ENCODE measurements at regions not wholly inside any gene's neighbourhood (a gene's known extent, or its start where the extent isn't known, plus 50 kb on each side); places are given as distances from the start of the nearest gene placed in this dataset.

GRCh38 chr10:71156436-71156835 lies 55.9 kb upstream of the UNC5B start:
- Histone ChIP-seq H3K9me3 (ENCODE audit: control insufficient read depth in 1 of 2, insufficient read depth in 1 of 2, low read depth in 1 of 2, low read length in 2 of 2) (no peaks in the 10 kb centered on the region), H3K27ac (ENCODE audit: low read depth, low read length) (no peak overlapping the region), H3K79me2 (ENCODE audit: insufficient read depth, low read length) (no peaks in the 10 kb centered on the region), H3K4me3 (replicated peaks in 1 of 2; ENCODE audit: low read depth in 1 of 2, low read length in 2 of 2) (no peak overlapping the region), H3K36me3 (ENCODE audit: control insufficient read depth in 1 of 2, insufficient read depth in 2 of 2, low read length in 2 of 2) (no peaks in the 10 kb centered on the region), H3K9ac (ENCODE audit: low read length) (no peak overlapping the region), H3K27me3 (ENCODE audit: insufficient read depth, low read length) (no peaks in the 10 kb centered on the region; the same call in 1 of the 2 replicates), H3K4me1 (ENCODE audit: control insufficient read depth in 1 of 2, insufficient read depth in 2 of 2, low read length in 2 of 2) (peaks cover 0 to 7% of the 10 kb centered on the region in 2 experiments; a peak in 1 of 4 replicates), H3K4me2 (ENCODE audit: low read length) (no peak overlapping the region), H3K9me2 (ENCODE audit: insufficient read depth) (no peaks in the 10 kb centered on the region), H4K20me1 (ENCODE audit: insufficient read depth) (no peaks in the 10 kb centered on the region), H2AFZ (ENCODE audit: low read depth, low read length, poor library complexity, severe bottlenecking) (no peak overlapping the region)
- intact Hi-C loops (cut with micrococcal nuclease), result no loop called here
- POLR2A ChIA-PET, result no interaction called here
- RAD21 ChIA-PET (ENCODE audit: low non-redundant PET in 1 of 2, low total read pairs in 2 of 2, uncharacterized antibody in 2 of 2, unreplicated experiment in 2 of 2), result no interaction called here
- CTCF ChIA-PET, result no interaction called here
- no peak for DNase-seq (ENCODE audit: low read depth, low spot score)
- BruUV-seq (replicated peaks), result no TSS peak
- ATAC-seq, result no peak
- TF ChIP-seq EZH2 (IDR thresholded peaks at IDR 0.05), result no peak
- no peak for TF ChIP-seq ZNF274 (IDR thresholded peaks at IDR 0.05; ENCODE audit: low read depth, low read length)
- TF ChIP-seq TCF7L2 (IDR thresholded peaks at IDR 0.05; ENCODE audit: borderline replicate concordance, extremely low read depth, insufficient read depth, insufficient read length), result no peak
- no peak for TF ChIP-seq EZH2phosphoT487 (IDR thresholded peaks at IDR 0.05; ENCODE audit: borderline replicate concordance)
- TF ChIP-seq MAX (IDR thresholded peaks at IDR 0.05), result no peak
- no peak for TF ChIP-seq EGR1 (IDR thresholded peaks at IDR 0.05; ENCODE audit: low read depth)
- TF ChIP-seq SRF (IDR thresholded peaks at IDR 0.05; ENCODE audit: low read depth), result no peak
- TF ChIP-seq SIN3A (IDR thresholded peaks at IDR 0.05; ENCODE audit: low read depth), result no peak
- TF ChIP-seq POLR2AphosphoS5 (IDR thresholded peaks at IDR 0.05; ENCODE audit: low read depth, low read length), result no peak
- no peak for TF ChIP-seq REST (IDR thresholded peaks at IDR 0.05; ENCODE audit: low read depth)
- no peak for TF ChIP-seq JUND (IDR thresholded peaks at IDR 0.05)
- no peak for TF ChIP-seq ELF1 (IDR thresholded peaks at IDR 0.05; ENCODE audit: borderline replicate concordance, low read depth)
- no peak for TF ChIP-seq YY1 (IDR thresholded peaks at IDR 0.05; ENCODE audit: extremely low read depth, insufficient replicate concordance, low read depth, low read length)
- no peak for TF ChIP-seq ATF3 (IDR thresholded peaks at IDR 0.05)
- no peak for TF ChIP-seq CBX3 (IDR thresholded peaks at IDR 0.05; ENCODE audit: low read depth)
- TF ChIP-seq CEBPB (IDR thresholded peaks at IDR 0.05; ENCODE audit: low read depth), result no peak
- TF ChIP-seq FOSL1 (IDR thresholded peaks at IDR 0.05; ENCODE audit: low read depth), result no peak
- no peak for TF ChIP-seq CTCF (IDR thresholded peaks at IDR 0.05 in 2 of 3, conservative IDR thresholded peaks at IDR 0.05 in 1 of 3; ENCODE audit: borderline replicate concordance in 1 of 3, insufficient read depth in 1 of 3, low read depth in 2 of 3, low read length in 2 of 3)
- TF ChIP-seq ZBTB33 (IDR thresholded peaks at IDR 0.05; ENCODE audit: extremely low read depth, insufficient replicate concordance, low read length), result no peak

All from HCT116 (cell line).